Stimulated activated CD8-positive, alpha-beta memory T cell treated with anti-CD3 and anti-CD28 coated beads, Interleukin-7, amount 100 ng/mL, for 4 hours (primary cell): ENCODE measurements at regions not wholly inside any gene's neighbourhood (a gene's known extent, or its start where the extent isn't known, plus 50 kb on each side); places are given as distances from the start of the nearest gene placed in this dataset.

Experiments used
- DNase-seq, 2 donors: peaks; one replicate each; pipeline ENCODE4 v3.0.0-alpha.2; 2020; ENCODE audit warnings: low read depth in 2 of 2

DNA sequence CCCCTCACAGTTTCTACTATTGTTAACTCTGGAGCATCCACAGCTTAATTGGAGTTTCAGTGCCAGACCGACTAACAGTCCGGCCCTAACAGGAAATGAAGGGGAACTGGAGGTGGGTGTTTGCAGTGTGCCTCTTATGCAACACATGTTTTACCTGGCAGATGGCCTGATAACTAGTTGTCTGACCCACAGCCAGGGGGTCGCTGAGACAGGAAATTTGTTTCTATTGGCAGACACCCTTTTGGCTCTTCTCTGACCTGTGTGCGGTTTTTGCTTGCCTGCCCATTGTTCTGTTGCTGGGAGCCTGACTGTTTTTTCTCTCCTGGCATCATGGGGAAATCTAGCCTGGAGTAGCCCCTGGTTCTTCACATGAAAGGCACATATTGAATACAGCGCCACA is 1329.8 kb downstream of the DSC3 start:
- DNase-seq = no peak

GRCh38 chr18:29711932-29712331 is 1330.6 kb downstream of the DSC3 start:
- DNase-seq = no peak

- no peak for DNase-seq
Measured at GRCh38 chr18:29693334-29693733, 1349.2 kb downstream of the DSC3 start.

GRCh38 chr18:29681578-29681977 is 1361.0 kb downstream of the DSC3 start:
- no peak for DNase-seq

DNA sequence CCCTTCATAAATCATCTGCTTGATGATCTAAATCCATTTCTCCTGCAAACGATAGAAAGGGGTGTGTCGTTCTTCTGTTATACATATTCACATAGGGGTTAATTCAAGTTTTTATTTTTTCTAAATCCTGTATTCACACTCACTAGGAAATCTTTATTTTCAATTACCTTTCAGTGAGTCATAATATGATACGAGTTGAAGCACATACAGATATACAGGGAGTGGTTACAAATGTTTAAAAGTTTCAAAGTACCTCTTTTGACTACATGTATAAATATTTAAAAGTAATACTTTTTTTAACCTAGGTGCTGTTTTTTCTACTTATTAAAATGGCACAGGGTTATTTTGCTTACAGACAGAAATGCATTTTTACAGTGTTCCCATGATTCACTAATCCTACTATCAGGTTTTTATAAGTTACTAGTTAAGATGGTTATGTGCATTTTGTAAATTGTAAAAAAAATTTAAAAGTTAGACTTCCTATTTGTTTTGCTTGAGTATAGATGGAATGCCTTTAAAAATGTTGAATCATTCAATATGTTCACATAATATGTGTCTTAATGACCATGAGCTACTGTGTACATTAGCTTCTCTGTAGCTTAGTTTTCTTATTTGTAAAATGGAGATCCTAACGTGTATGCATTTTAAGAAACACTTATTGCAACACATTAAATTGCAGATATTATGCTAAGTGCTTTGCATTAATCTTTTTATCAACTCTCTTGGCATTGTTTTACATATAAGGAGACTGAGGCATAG is 1378.1 kb downstream of the DSC3 start:
- DNase-seq = no peak

DNA sequence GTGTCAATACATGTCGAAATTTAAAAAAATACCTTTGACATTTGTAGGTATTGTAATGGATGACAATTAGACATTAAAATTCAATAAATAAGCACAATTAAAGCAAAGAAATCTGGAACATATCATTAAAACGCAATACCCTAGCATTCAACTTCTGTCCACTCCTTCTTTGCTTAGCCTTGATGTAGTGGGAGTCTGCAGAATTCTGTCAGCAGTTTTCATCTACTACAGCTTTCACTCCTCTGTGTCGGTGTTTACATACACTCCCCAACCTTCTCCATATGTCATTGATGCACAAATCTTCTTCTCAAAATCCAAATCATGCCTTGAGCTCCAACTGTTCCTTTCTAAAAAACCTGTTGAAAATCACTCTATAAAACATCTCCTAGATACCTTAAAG is 1380.6 kb downstream of the DSC3 start:
- DNase-seq = no peak

- DNase-seq = no peak
Measured at GRCh38 chr18:29660777-29661176, 1381.8 kb downstream of the DSC3 start.

DNA sequence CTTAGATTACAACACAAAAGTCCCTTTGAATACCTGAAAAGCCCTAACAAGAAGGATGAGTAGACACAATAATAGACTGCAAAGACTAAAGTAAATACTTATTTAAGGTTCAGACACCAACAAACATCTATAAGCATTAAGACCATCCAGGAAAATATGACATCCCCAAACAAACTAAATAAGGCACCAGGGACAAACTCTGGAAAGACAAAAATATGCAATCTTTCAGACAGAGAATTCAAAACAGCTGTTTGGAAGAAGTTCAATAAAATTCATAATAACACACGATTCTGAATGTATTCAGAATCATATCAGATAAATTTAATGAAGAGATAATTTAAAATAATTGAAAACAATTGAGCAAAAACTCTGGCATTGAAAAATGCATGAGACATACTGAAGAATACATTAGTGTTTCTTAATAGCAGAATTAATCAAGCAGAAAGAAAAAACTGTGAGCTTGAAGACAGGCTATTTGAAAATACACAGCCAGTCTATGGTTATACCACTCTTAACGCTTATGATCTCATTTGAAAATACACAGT is 1388.8 kb downstream of the DSC3 start:
- no peak for DNase-seq

DNA sequence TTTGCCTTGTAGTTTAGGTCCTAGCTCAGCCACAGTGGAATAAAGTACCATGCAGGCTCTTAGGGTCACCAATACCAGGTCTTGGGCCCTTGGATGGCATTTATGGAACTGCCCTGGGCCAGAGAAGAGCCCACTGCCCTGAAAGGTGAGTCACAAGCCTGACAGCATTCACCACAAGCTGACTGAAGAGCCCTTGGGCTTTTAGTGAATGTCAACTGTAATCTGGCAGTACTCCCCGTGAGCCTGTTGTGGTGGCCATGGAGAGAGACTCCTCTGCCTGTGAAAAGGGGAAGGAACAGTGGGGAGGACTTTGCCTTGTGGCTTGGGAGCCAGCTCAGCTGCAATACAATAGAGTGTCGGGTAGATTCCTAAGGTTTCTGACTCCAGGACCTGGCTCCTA is 1389.7 kb downstream of the DSC3 start:
- no peak for DNase-seq

DNA sequence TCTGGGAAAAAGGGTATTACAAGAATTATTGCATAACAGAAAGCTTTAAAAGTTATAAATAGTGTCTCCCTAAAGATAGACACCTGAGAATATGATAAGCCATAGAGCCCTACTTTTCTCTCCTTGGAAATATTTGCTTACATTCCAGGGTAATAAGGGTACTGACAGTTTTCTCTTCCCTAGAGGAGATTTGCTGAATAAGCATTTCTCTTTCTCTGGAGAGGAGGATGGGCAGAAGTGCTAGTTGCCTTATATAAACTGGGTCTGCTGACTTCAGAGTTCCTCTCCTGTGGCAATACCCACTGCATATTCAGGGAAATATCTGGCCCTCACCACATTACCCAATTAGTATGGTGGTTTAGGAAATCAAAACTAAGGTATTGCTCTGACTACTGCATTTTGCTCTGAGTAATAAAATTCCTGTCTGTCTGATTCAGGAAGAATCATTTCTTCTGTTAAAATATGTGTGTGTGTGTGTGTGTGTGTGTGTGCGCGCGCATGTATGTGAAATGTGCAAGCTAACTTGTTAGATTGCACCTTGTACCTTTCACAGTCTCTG is 1391.3 kb downstream of the DSC3 start:
- no peak for DNase-seq

- no peak for DNase-seq
Measured at GRCh38 chr18:29648891-29649290, 1393.7 kb downstream of the DSC3 start.

GRCh38 chr18:29647700-29648099 is 1394.8 kb downstream of the DSC3 start:
- no peak for DNase-seq

DNA sequence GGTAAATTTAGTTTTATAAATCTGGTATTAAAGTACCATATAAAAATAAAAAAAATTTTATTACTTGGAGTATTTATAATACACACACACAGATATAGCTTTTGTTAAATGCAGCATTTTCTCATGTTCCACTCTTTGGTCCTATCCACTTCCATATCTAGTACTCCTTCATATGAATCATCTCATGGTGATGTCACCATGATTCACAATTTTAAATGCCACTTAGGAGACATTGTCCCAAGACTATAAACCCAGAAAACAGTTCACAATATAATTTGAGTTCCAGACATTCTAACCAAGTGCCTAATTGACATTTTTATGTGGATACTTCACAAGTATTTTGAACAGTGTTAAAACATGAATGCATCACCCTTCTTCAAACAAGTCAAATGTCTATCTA is 1398.3 kb downstream of the DSC3 start:
- DNase-seq = no peak

DNA sequence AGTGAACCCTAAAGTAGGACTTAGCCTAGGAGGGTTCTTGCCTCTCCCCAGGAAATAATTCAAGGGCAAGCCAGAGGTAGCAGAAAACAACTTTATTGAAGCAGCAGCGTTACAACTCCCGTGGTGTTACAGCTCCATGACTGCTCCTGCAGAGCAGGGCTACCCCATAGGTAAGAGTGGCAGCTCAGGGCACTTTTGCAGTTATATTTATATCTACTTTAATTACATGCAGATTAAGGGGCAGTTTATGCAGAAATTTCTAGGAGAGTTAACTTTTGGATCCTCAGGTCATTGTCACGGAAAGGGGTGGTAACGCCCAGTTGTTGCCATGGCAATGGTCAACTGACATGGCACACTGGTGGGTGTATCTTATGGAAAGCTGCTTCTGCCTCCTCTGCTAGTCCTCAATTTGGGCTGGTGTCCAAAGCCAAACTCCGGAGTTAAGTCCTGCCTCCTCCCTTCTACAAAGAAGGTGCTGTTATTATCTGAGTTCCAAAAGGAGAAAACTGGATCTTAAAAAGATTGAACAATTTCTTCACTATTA is 1413.0 kb downstream of the DSC3 start:
- no peak for DNase-seq

DNA sequence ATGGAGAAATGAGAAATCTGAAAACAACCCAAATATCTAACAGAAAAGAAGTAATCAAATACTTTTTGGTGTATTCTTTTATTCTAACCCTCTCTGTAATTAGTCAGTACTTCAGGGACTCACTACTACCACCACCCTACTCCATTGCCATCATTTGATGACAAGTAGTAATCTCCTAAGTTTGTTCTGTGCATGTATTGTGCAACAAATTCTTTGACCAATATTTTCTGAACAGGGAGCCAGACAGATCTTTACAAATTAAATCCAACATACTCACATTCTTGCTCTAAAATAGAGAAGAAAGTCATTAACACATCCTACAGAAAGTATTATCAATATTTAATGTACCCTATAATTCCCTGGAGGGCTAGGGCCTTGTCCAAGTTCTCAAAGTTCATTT is 1416.4 kb downstream of the DSC3 start:
- DNase-seq = no peak

DNA sequence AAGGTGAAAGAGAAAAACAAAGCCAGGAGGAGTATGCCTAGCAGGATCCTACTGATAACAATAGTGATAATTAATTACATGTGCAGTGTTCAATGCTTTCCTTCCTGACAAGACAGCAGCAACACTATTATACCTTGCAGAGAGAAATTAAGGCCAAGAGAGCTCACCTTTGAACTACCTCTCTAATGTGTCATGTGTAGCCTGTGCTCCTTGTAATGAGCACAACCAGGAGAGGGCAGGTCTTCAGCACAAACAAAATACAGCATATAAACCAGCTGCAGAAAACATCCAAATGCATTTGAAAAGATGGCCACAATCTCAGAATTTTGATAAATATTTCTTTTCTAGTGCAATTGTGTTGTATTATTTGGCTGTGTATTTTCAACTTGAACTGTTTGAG is 1425.7 kb downstream of the DSC3 start:
- DNase-seq = no peak

GRCh38 chr18:29608982-29609381 is 1432.1 kb upstream of the CDH2 start:
- DNase-seq = no peak

GRCh38 chr18:29605365-29605764 is 1428.4 kb upstream of the CDH2 start:
- DNase-seq = no peak

- no peak for DNase-seq
Measured at GRCh38 chr18:29596959-29597358, 1420.0 kb upstream of the CDH2 start.

GRCh38 chr18:29594493-29594892 is 1417.6 kb upstream of the CDH2 start:
- no peak for DNase-seq

DNA sequence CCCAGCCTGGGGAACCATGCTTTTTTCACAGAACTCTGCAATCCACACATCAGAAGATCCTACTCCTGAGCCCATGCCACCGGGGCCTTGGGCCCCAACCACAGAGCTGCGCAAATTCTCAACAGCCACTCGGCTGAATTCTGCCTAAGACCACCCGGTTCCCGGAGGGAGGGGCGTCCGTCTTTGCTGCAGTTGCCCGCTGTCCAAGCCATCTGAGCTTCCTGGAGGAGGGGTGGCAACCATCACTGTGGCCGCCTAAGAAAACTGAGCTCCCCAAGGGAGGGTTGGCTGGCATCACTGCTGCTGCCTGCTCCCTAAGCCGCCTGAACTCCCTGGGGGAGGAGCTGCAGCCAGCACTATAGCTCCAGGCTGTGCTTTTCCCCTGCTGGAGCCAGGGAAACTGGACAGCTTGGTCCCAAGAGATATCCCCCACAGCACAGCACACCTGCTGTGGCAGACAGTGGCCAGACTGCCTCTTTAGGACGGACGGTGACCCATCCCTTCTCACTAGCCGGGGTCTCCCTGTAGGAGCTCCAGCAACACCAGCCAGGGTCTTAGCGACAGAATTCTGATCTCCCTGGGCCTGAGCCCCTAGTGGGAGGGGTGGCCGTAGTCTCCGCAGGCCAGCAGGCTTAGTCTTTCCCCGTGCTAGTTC is 1411.6 kb upstream of the CDH2 start:
- no peak for DNase-seq

DNA sequence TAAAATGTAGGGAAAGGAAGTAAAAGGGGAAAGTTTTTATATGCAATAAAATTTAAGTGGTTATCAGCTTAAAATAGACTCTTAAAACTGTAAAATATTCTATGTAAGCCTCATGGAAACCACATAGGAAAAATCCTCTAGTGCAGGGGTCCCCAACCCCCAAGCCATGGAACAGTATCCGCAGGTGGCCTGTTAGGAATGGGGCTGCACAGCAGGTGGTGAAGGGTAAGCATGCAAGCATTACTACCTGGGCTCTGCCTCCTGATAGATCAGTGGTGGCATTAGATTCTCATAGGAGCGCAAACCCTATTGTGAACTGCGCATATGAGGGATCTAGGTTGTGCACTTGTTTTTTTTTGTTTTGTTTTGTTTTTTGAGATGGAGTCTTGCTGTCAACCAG is 1409.3 kb upstream of the CDH2 start:
- DNase-seq = no peak

- DNase-seq = no peak
Measured at GRCh38 chr18:29560270-29560669, 1383.3 kb upstream of the CDH2 start.
